ENCODE measurements at regions not wholly inside any gene's neighbourhood (a gene's known extent, or its start where the extent isn't known, plus 50 kb on each side); places are given as distances from the start of the nearest gene placed in this dataset.

DNA sequence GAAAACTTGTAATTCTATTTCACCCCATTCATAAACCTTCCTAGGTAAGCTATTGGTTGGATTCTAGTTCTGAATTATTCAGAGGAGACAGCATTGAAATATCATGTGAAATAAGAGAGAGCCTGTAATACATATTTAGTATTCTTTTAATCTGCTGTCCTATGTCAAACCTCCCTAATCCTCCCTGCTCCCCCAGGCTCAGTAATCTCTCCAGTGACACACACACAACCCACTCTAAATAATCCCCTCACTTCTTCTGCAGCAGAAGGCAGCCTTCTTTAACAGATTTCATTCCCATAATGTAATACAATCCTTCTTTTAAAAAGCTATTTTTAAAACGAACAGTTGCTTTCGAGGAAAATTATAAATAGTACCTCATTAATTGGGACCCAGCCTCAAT, 639.7 kb upstream of the AUTS2 start:
- H3K4me1 ChIP-seq (ENCODE audit: control insufficient read depth in 4 of 4, insufficient read depth in 4 of 4, low read length in 3 of 4), result no peaks in the 10 kb centered on the region
- no peak for DNase-seq (ENCODE audit: low spot score)
- no peaks in the 10 kb centered on the region for H3K36me3 ChIP-seq (ENCODE audit: control insufficient read depth in 4 of 4, insufficient read depth in 3 of 4, low read depth in 1 of 4, low read length in 3 of 4)
- H3K27me3 ChIP-seq (ENCODE audit: control insufficient read depth in 4 of 4, insufficient read depth in 4 of 4, low read length in 3 of 4), result no peaks in the 10 kb centered on the region
- peaks cover 0 to 7% (median 2%) of the 10 kb centered on the region in 4 donors for H3K9me3 ChIP-seq (ENCODE audit: control insufficient read depth in 4 of 4, low read length in 3 of 4)
- WGBS, result 83% methylated on average over 2 of the region's 2 CpGs
- TF ChIP-seq, protein P1, sequence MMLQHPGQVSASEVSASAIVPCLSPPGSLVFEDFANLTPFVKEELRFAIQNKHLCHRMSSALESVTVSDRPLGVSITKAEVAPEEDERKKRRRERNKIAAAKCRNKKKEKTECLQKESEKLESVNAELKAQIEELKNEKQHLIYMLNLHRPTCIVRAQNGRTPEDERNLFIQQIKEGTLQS (IDR thresholded peaks at IDR 0.05), result no peak
- TF ChIP-seq EGR1 (IDR thresholded peaks at IDR 0.05; ENCODE audit: low read depth in 2 of 2) (no peak), TAF1 (conservative IDR thresholded peaks at IDR 0.05) (no peak), HNF4A (conservative IDR thresholded peaks at IDR 0.05) (no peak), RXRA (IDR thresholded peaks at IDR 0.05) (no peak)
- H3K4me3 ChIP-seq (ENCODE audit: low read depth in 1 of 3, low read length in 3 of 3), result no peak overlapping the region
- H3K9ac ChIP-seq (ENCODE audit: low read depth in 1 of 2, low read length in 2 of 2), result no peak overlapping the region
- H3K27ac ChIP-seq (ENCODE audit: low read depth in 1 of 2, low read length in 2 of 2), result no peak overlapping the region

DNA sequence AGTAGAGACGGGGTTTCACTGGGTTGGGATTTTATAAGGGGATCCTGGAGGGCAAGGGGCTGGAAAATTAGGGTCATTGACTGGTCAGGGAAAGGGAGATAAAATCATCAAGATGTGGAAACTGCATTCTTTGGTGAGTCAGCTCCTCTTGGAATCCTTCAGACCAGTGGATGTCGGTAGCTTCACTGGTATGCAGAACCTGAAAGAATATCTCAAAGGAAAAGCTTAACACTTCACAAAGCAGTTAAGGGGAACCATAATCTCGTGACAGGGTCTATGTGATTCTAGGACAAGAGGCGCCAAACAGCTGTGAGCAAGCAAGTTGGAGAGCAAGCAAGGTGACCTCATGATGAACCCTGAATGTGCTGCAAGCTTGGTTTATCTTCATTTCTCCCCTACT, 634.7 kb upstream of the AUTS2 start:
- no peak for TF ChIP-seq RAD21 (IDR thresholded peaks at IDR 0.05)
- TF ChIP-seq, protein P2, sequence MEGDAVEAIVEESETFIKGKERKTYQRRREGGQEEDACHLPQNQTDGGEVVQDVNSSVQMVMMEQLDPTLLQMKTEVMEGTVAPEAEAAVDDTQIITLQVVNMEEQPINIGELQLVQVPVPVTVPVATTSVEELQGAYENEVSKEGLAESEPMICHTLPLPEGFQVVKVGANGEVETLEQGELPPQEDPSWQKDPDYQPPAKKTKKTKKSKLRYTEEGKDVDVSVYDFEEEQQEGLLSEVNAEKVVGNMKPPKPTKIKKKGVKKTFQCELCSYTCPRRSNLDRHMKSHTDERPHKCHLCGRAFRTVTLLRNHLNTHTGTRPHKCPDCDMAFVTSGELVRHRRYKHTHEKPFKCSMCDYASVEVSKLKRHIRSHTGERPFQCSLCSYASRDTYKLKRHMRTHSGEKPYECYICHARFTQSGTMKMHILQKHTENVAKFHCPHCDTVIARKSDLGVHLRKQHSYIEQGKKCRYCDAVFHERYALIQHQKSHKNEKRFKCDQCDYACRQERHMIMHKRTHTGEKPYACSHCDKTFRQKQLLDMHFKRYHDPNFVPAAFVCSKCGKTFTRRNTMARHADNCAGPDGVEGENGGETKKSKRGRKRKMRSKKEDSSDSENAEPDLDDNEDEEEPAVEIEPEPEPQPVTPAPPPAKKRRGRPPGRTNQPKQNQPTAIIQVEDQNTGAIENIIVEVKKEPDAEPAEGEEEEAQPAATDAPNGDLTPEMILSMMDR (IDR thresholded peaks at IDR 0.05; ENCODE audit: low read depth, low read length, missing input control), result no peak
- no peak for TF ChIP-seq SP1 (IDR thresholded peaks at IDR 0.05)
- TF ChIP-seq FOXA1 (IDR thresholded peaks at IDR 0.05), result no peak
- no peak for TF ChIP-seq TAF1 (conservative IDR thresholded peaks at IDR 0.05)
- TF ChIP-seq YY1 (IDR thresholded peaks at IDR 0.05), result no peak
- TF ChIP-seq, protein P3, sequence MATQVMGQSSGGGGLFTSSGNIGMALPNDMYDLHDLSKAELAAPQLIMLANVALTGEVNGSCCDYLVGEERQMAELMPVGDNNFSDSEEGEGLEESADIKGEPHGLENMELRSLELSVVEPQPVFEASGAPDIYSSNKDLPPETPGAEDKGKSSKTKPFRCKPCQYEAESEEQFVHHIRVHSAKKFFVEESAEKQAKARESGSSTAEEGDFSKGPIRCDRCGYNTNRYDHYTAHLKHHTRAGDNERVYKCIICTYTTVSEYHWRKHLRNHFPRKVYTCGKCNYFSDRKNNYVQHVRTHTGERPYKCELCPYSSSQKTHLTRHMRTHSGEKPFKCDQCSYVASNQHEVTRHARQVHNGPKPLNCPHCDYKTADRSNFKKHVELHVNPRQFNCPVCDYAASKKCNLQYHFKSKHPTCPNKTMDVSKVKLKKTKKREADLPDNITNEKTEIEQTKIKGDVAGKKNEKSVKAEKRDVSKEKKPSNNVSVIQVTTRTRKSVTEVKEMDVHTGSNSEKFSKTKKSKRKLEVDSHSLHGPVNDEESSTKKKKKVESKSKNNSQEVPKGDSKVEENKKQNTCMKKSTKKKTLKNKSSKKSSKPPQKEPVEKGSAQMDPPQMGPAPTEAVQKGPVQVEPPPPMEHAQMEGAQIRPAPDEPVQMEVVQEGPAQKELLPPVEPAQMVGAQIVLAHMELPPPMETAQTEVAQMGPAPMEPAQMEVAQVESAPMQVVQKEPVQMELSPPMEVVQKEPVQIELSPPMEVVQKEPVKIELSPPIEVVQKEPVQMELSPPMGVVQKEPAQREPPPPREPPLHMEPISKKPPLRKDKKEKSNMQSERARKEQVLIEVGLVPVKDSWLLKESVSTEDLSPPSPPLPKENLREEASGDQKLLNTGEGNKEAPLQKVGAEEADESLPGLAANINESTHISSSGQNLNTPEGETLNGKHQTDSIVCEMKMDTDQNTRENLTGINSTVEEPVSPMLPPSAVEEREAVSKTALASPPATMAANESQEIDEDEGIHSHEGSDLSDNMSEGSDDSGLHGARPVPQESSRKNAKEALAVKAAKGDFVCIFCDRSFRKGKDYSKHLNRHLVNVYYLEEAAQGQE (IDR thresholded peaks at IDR 0.05), result no peak
- TF ChIP-seq NR2F2 (IDR thresholded peaks at IDR 0.05), result no peak
- no peak for TF ChIP-seq HNF4A (conservative IDR thresholded peaks at IDR 0.05)
- TF ChIP-seq RXRA (IDR thresholded peaks at IDR 0.05), result no peak
- TF ChIP-seq, protein P1 (IDR thresholded peaks at IDR 0.05), result no peak
- WGBS, result 66% methylated on average over 4 of the region's 4 CpGs
- DNase-seq (ENCODE audit: low spot score), result no peak

DNA sequence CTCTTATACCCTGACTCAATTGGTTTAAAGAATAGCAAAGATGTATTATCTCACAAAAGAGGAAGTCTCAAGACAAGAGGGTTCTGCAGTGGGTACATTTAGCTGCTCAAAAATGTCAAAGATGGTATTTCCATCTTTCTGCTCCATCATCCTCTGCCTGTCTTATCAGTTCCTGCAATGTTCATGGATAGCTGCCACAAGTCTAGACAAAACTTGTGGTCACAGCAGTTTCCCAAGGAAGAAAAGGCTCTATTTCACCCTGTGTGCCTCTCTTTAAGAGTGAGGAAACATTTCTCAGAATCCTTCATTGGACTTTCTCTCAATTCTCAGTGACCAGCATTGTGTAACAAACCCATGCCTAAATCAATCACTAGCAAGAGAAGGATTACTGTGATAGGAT, 634.2 kb upstream of the AUTS2 start:
- Histone ChIP-seq H3K4me1 (ENCODE audit: control insufficient read depth in 4 of 4, insufficient read depth in 4 of 4, low read length in 3 of 4) (no peaks in the 10 kb centered on the region), H3K4me3 (ENCODE audit: low read depth in 1 of 3, low read length in 3 of 3) (no peak overlapping the region), H3K9ac (ENCODE audit: low read depth in 1 of 2, low read length in 2 of 2) (no peak overlapping the region), H3K36me3 (ENCODE audit: control insufficient read depth in 4 of 4, insufficient read depth in 3 of 4, low read depth in 1 of 4, low read length in 3 of 4) (no peaks in the 10 kb centered on the region), H3K27ac (ENCODE audit: low read depth in 1 of 2, low read length in 2 of 2) (no peak overlapping the region), H3K27me3 (ENCODE audit: control insufficient read depth in 4 of 4, insufficient read depth in 4 of 4, low read length in 3 of 4) (no peaks in the 10 kb centered on the region), H3K9me3 (ENCODE audit: control insufficient read depth in 4 of 4, low read length in 3 of 4) (peaks cover 0 to 7% (median 2%) of the 10 kb centered on the region in 4 donors)
- DNase-seq (ENCODE audit: low spot score), result no peak
- TF ChIP-seq RAD21 (IDR thresholded peaks at IDR 0.05), result no peak

More for the DNA sequence above, 634.7 kb upstream of the AUTS2 start:
- H3K9ac ChIP-seq (ENCODE audit: low read depth in 1 of 2, low read length in 2 of 2), result no peak overlapping the region
- H3K4me3 ChIP-seq (ENCODE audit: low read depth in 1 of 3, low read length in 3 of 3), result no peak overlapping the region
- peaks cover 0 to 7% (median 2%) of the 10 kb centered on the region in 4 donors for H3K9me3 ChIP-seq (ENCODE audit: control insufficient read depth in 4 of 4, low read length in 3 of 4)
- no peaks in the 10 kb centered on the region for H3K4me1 ChIP-seq (ENCODE audit: control insufficient read depth in 4 of 4, insufficient read depth in 4 of 4, low read length in 3 of 4)
- H3K36me3 ChIP-seq (ENCODE audit: control insufficient read depth in 4 of 4, insufficient read depth in 3 of 4, low read depth in 1 of 4, low read length in 3 of 4), result no peaks in the 10 kb centered on the region
- no peak overlapping the region for H3K27ac ChIP-seq (ENCODE audit: low read depth in 1 of 2, low read length in 2 of 2)
- H3K27me3 ChIP-seq (ENCODE audit: control insufficient read depth in 4 of 4, insufficient read depth in 4 of 4, low read length in 3 of 4), result no peaks in the 10 kb centered on the region
